Parathyroid adenoma (tissue), 2 donors: ENCODE measurements at regions not wholly inside any gene's neighbourhood (a gene's known extent, or its start where the extent isn't known, plus 50 kb on each side); places are given as distances from the start of the nearest gene placed in this dataset.

Source experiments
- H2AFZ ChIP-seq: fragments of 300-600 bp; sonication (generic); one replicate; pipeline ENCODE4 v1.7.0; 2017; ENCODE audit warnings: antibody characterized with exemption, mild to moderate bottlenecking
- H3K27ac ChIP-seq: fragments of 300-600 bp; sonication (generic); one replicate; pipeline ENCODE4 v1.7.0; 2017
- H3K27me3 ChIP-seq: fragments of 300-600 bp; sonication (generic); one replicate; pipeline ENCODE4 v1.7.0; 2017; ENCODE audit warnings: low read length; ENCODE audit not compliant: control insufficient read depth, insufficient read depth
- H3K36me3 ChIP-seq: fragments of 300-600 bp; sonication (generic); one replicate; pipeline ENCODE4 v1.7.0; 2017; ENCODE audit warnings: low read length; ENCODE audit not compliant: control insufficient read depth, insufficient read depth
- H3K4me1 ChIP-seq: fragments of 300-600 bp; sonication (generic); one replicate; pipeline ENCODE4 v1.7.0; 2017; ENCODE audit warnings: control low read depth
- H3K4me2 ChIP-seq: fragments of 300-600 bp; sonication (generic); one replicate; pipeline ENCODE4 v1.7.0; 2017; ENCODE audit warnings: low read length
- H3K4me3 ChIP-seq: fragments of 300-600 bp; sonication (generic); one replicate; pipeline ENCODE4 v1.7.0; 2017; ENCODE audit warnings: low read depth, low read length
- H3K79me2 ChIP-seq: fragments of 300-600 bp; sonication (generic); one replicate; pipeline ENCODE4 v1.7.0; 2017; ENCODE audit warnings: control low read depth
- H3K9ac ChIP-seq: fragments of 300-600 bp; sonication (generic); one replicate; pipeline ENCODE4 v1.7.0; 2017; ENCODE audit warnings: mild to moderate bottlenecking
- H3K9me3 ChIP-seq: fragments of 300-600 bp; sonication (generic); one replicate; pipeline ENCODE4 v1.7.0; 2017; ENCODE audit warnings: low read length; ENCODE audit not compliant: control insufficient read depth
- TF ChIP-seq, protein P1 (sequence below): fragments of 300-600 bp; sonication (generic); IDR thresholded peaks from one replicate; pipeline ENCODE4 v1.7.0; 2017; ENCODE audit warnings: antibody characterized with exemption, mild to moderate bottlenecking
- donor health status: primary hyperparathyroidism.

GRCh38 chr2:206218156-206218555, 56.3 kb upstream of the ZDBF2 start:
- TF ChIP-seq, protein P1, sequence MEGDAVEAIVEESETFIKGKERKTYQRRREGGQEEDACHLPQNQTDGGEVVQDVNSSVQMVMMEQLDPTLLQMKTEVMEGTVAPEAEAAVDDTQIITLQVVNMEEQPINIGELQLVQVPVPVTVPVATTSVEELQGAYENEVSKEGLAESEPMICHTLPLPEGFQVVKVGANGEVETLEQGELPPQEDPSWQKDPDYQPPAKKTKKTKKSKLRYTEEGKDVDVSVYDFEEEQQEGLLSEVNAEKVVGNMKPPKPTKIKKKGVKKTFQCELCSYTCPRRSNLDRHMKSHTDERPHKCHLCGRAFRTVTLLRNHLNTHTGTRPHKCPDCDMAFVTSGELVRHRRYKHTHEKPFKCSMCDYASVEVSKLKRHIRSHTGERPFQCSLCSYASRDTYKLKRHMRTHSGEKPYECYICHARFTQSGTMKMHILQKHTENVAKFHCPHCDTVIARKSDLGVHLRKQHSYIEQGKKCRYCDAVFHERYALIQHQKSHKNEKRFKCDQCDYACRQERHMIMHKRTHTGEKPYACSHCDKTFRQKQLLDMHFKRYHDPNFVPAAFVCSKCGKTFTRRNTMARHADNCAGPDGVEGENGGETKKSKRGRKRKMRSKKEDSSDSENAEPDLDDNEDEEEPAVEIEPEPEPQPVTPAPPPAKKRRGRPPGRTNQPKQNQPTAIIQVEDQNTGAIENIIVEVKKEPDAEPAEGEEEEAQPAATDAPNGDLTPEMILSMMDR = no peak
- Histone ChIP-seq H3K4me3 (no peak overlapping the region), H3K4me2 (no peak overlapping the region), H3K79me2 (no peaks in the 10 kb centered on the region), H2AFZ (no peak overlapping the region), H3K9me3 (no peaks in the 10 kb centered on the region), H3K4me1 (no peaks in the 10 kb centered on the region), H3K9ac (no peak overlapping the region), H3K27ac (no peak overlapping the region), H3K27me3 (no peaks in the 10 kb centered on the region), H3K36me3 (no peaks in the 10 kb centered on the region)

DNA sequence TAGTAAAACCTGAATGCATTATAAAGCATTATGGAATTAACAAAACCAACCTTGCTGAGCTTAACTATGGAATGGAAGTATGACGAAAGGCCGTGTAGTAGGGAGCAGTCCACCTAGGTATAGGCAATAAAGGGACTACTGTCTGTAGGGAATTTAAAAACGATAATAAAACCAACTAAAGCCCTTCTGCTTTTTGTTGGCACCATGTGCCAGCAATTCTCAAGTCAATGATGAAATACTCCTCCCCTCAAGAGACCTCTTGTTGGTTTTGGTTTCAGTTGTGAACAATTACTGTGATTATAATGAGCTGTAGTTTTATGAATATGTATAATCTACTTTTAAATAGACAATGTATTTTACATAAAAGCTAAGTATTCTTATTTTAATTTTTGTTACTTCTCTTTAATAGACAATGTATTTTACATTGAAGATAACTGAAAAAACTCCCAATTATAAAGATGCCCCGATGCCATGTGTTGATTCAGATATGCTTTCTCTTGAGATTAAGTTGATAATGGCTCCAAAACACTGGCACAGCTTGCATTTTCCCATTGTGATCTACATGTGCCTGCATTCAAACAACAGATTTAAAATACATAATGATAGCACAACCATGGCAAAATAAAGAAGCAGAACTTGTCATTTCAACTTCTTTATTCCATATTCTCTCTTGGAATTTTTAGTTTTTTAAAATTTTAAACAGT, 55.5 kb upstream of the ZDBF2 start:
- no peaks in the 10 kb centered on the region for H3K4me1 ChIP-seq
- no peaks in the 10 kb centered on the region for H3K36me3 ChIP-seq
- no peak overlapping the region for H3K27ac ChIP-seq
- no peak overlapping the region for H3K9ac ChIP-seq
- no peaks in the 10 kb centered on the region for H3K27me3 ChIP-seq
- TF ChIP-seq, protein P1 = no peak
- no peak overlapping the region for H3K4me2 ChIP-seq
- H3K9me3 ChIP-seq = no peaks in the 10 kb centered on the region
- H2AFZ ChIP-seq = no peak overlapping the region
- H3K4me3 ChIP-seq = no peak overlapping the region
- H3K79me2 ChIP-seq = no peaks in the 10 kb centered on the region

- H2AFZ ChIP-seq = no peak overlapping the region
- H3K4me1 ChIP-seq = no peaks in the 10 kb centered on the region
- H3K27ac ChIP-seq = no peak overlapping the region
- no peak overlapping the region for H3K9ac ChIP-seq
- H3K4me2 ChIP-seq = no peak overlapping the region
- H3K27me3 ChIP-seq = no peaks in the 10 kb centered on the region
- no peaks in the 10 kb centered on the region for H3K79me2 ChIP-seq
- no peaks in the 10 kb centered on the region for H3K36me3 ChIP-seq
- H3K9me3 ChIP-seq = no peaks in the 10 kb centered on the region
- H3K4me3 ChIP-seq = no peak overlapping the region
- TF ChIP-seq, protein P1 = no peak
Observed at GRCh38 chr2:206219957-206220356, 54.5 kb upstream of the ZDBF2 start.

- Histone ChIP-seq H3K27ac (no peak overlapping the region), H2AFZ (no peak overlapping the region), H3K36me3 (no peaks in the 10 kb centered on the region), H3K9ac (no peak overlapping the region), H3K9me3 (no peaks in the 10 kb centered on the region), H3K27me3 (no peaks in the 10 kb centered on the region), H3K79me2 (no peaks in the 10 kb centered on the region), H3K4me1 (no peaks in the 10 kb centered on the region), H3K4me3 (no peak overlapping the region), H3K4me2 (no peak overlapping the region)
- TF ChIP-seq, protein P1 = no peak
Observed at GRCh38 chr2:206220997-206221396, 53.5 kb upstream of the ZDBF2 start.
